ENCODE measurements at regions not wholly inside any gene's neighbourhood (a gene's known extent, or its start where the extent isn't known, plus 50 kb on each side); places are given as distances from the start of the nearest gene placed in this dataset.
A peak's percentile ranks its signal among the peaks of the same experiment; 100 is the strongest.

- TF ChIP-seq CTCF (IDR thresholded peaks at IDR 0.05): no peak
- TF ChIP-seq EP300 (IDR thresholded peaks at IDR 0.05): peak in 1 of 2 donors; percentile 17
These were observed 59.6 kb upstream of the C1orf87 start for GRCh38 chr1:60133000-60133673.

Data from tibial nerve (tissue), 4 donors.